ENCODE measurements at regions not wholly inside any gene's neighbourhood (a gene's known extent, or its start where the extent isn't known, plus 50 kb on each side); places are given as distances from the start of the nearest gene placed in this dataset.

GRCh38 chr11:13220148-13220547, 57.4 kb upstream of the BMAL1 start:
- no peak for DNase-seq (ENCODE audit: low read depth)

- no peak for DNase-seq (ENCODE audit: low read depth)
Observed at GRCh38 chr11:13221722-13222121, 55.9 kb upstream of the BMAL1 start.

GRCh38 chr11:13222285-13222684, 55.3 kb upstream of the BMAL1 start:
- DNase-seq (ENCODE audit: low read depth) = peak; percentile 70

- no peak for DNase-seq (ENCODE audit: low read depth)
Observed at GRCh38 chr11:13223112-13223511, 54.5 kb upstream of the BMAL1 start.

- DNase-seq (ENCODE audit: low read depth) = no peak
Observed at GRCh38 chr11:13224324-13224723, 53.3 kb upstream of the BMAL1 start.

GRCh38 chr11:13225038-13226001, 52.3 kb upstream of the BMAL1 start:
- no peak for DNase-seq (ENCODE audit: low read depth)

GRCh38 chr11:13227676-13228255, 49.8 kb upstream of the BMAL1 start:
- DNase-seq (ENCODE audit: low read depth) = no peak

Measured in Daoy (cell line).